ENCODE measurements at regions not wholly inside any gene's neighbourhood (a gene's known extent, or its start where the extent isn't known, plus 50 kb on each side); places are given as distances from the start of the nearest gene placed in this dataset.

- TF ChIP-seq MYC (IDR thresholded peaks at IDR 0.05; ENCODE audit: low read depth, low read length), result no peak
- TF ChIP-seq CTCF (IDR thresholded peaks at IDR 0.05; ENCODE audit: low read depth, low read length), result no peak
- no peak for TF ChIP-seq MAX (IDR thresholded peaks at IDR 0.05; ENCODE audit: low read depth, low read length)
- TF ChIP-seq POLR2A (IDR thresholded peaks at IDR 0.05; ENCODE audit: extremely low read depth, insufficient read length), result no peak
- no peak for DNase-seq (ENCODE audit: low read depth)
- no peak overlapping the region for H3K4me3 ChIP-seq (ENCODE audit: low read depth, low read length)
Observed at GRCh38 chr16:6031102-6031501, 933.5 kb upstream of the EEF2KMT start.

- TF ChIP-seq CTCF (IDR thresholded peaks at IDR 0.05; ENCODE audit: low read depth, low read length) (no peak), MAX (IDR thresholded peaks at IDR 0.05; ENCODE audit: low read depth, low read length) (no peak), MYC (IDR thresholded peaks at IDR 0.05; ENCODE audit: low read depth, low read length) (no peak), POLR2A (IDR thresholded peaks at IDR 0.05; ENCODE audit: extremely low read depth, insufficient read length) (no peak)
- no peak overlapping the region for H3K4me3 ChIP-seq (ENCODE audit: low read depth, low read length)
- DNase-seq (ENCODE audit: low read depth), result no peak
Observed at GRCh38 chr16:6027733-6028132, 930.1 kb upstream of the EEF2KMT start.

GRCh38 chr16:6023449-6023848 lies 925.9 kb upstream of the EEF2KMT start:
- DNase-seq (ENCODE audit: low read depth), result no peak
- no peak overlapping the region for H3K4me3 ChIP-seq (ENCODE audit: low read depth, low read length)
- TF ChIP-seq MAX (IDR thresholded peaks at IDR 0.05; ENCODE audit: low read depth, low read length), result no peak
- no peak for TF ChIP-seq MYC (IDR thresholded peaks at IDR 0.05; ENCODE audit: low read depth, low read length)
- no peak for TF ChIP-seq POLR2A (IDR thresholded peaks at IDR 0.05; ENCODE audit: extremely low read depth, insufficient read length)
- TF ChIP-seq CTCF (IDR thresholded peaks at IDR 0.05; ENCODE audit: low read depth, low read length), result no peak

GRCh38 chr16:6021276-6021943 lies 923.8 kb upstream of the EEF2KMT start:
- no peak for DNase-seq (ENCODE audit: low read depth)
- TF ChIP-seq POLR2A (IDR thresholded peaks at IDR 0.05; ENCODE audit: extremely low read depth, insufficient read length) (no peak), MYC (IDR thresholded peaks at IDR 0.05; ENCODE audit: low read depth, low read length) (no peak), CTCF (IDR thresholded peaks at IDR 0.05; ENCODE audit: low read depth, low read length) (no peak), MAX (IDR thresholded peaks at IDR 0.05; ENCODE audit: low read depth, low read length) (no peak)
- no peak overlapping the region for H3K4me3 ChIP-seq (ENCODE audit: low read depth, low read length)

GRCh38 chr16:6020162-6020985 lies 922.8 kb upstream of the EEF2KMT start:
- no peak for DNase-seq (ENCODE audit: low read depth)

More at GRCh38 chr16:6020162-6020985, 922.8 kb upstream of the EEF2KMT start:
- no peak overlapping the region for H3K4me3 ChIP-seq (ENCODE audit: low read depth, low read length)
- TF ChIP-seq MYC (IDR thresholded peaks at IDR 0.05; ENCODE audit: low read depth, low read length) (no peak), MAX (IDR thresholded peaks at IDR 0.05; ENCODE audit: low read depth, low read length) (no peak), CTCF (IDR thresholded peaks at IDR 0.05; ENCODE audit: low read depth, low read length) (no peak), POLR2A (IDR thresholded peaks at IDR 0.05; ENCODE audit: extremely low read depth, insufficient read length) (no peak)
